ENCODE measurements at regions not wholly inside any gene's neighbourhood (a gene's known extent, or its start where the extent isn't known, plus 50 kb on each side); places are given as distances from the start of the nearest gene placed in this dataset.
A peak's percentile ranks its signal among the peaks of the same experiment; 100 is the strongest.

- Histone ChIP-seq H3K9me3 (no peaks in the 10 kb centered on the region), H3K27me3 (no peaks in the 10 kb centered on the region), H3K27ac (no peak overlapping the region), H3K36me3 (no peaks in the 10 kb centered on the region), H3K4me3 (no peak overlapping the region), H3K4me1 (no peaks in the 10 kb centered on the region)
- intact Hi-C loops (cut with DNase I; ENCODE audit: low total_unique reads), result no loop called here
- DNase-seq, result peak in 1 of 2 donors; percentile 53
- TF ChIP-seq CTCF (IDR thresholded peaks at IDR 0.05) (no peak), POLR2A (IDR thresholded peaks at IDR 0.05) (no peak), EP300 (IDR thresholded peaks at IDR 0.05) (no peak), POLR2AphosphoS5 (IDR thresholded peaks at IDR 0.05) (no peak)
- 42 to 63% (median 48%) methylated on average over 2 of the region's 2 CpGs for WGBS, 5 donors
Measured at GRCh38 chr12:89960607-89961394, 252.2 kb upstream of the ATP2B1 start.

- H3K4me1 ChIP-seq, result no peaks in the 10 kb centered on the region
- DNase-seq, result no peak
- TF ChIP-seq POLR2AphosphoS5 (IDR thresholded peaks at IDR 0.05) (no peak), CTCF (IDR thresholded peaks at IDR 0.05) (no peak), EP300 (IDR thresholded peaks at IDR 0.05) (no peak), POLR2A (IDR thresholded peaks at IDR 0.05) (no peak)
- 46 to 72% (median 60%) methylated on average over 2 of the region's 2 CpGs for WGBS, 5 donors
- intact Hi-C loops (cut with DNase I; ENCODE audit: low total_unique reads), result no loop called here
- H3K4me3 ChIP-seq, result no peak overlapping the region
- H3K27ac ChIP-seq, result no peak overlapping the region
- no peaks in the 10 kb centered on the region for H3K9me3 ChIP-seq
- H3K27me3 ChIP-seq, result no peaks in the 10 kb centered on the region
- no peaks in the 10 kb centered on the region for H3K36me3 ChIP-seq
Measured at GRCh38 chr12:89960011-89960507, 251.4 kb upstream of the ATP2B1 start.

GRCh38 chr12:89959179-89959578, 250.5 kb upstream of the ATP2B1 start:
- H3K4me3 ChIP-seq, result no peak overlapping the region

GRCh38 chr12:89954259-89954658, 245.6 kb upstream of the ATP2B1 start:
- no peak overlapping the region for H3K4me3 ChIP-seq
- H3K9me3 ChIP-seq, result no peaks in the 10 kb centered on the region
- H3K27me3 ChIP-seq, result no peaks in the 10 kb centered on the region
- no peaks in the 10 kb centered on the region for H3K36me3 ChIP-seq
- no peak for DNase-seq
- TF ChIP-seq CTCF (IDR thresholded peaks at IDR 0.05) (no peak), POLR2A (IDR thresholded peaks at IDR 0.05) (no peak), POLR2AphosphoS5 (IDR thresholded peaks at IDR 0.05) (no peak), EP300 (IDR thresholded peaks at IDR 0.05) (no peak)
- H3K4me1 ChIP-seq, result peaks cover 0 to 15% (median 5%) of the 10 kb centered on the region in 4 donors
- no peak overlapping the region for H3K27ac ChIP-seq
- intact Hi-C loops (cut with DNase I; ENCODE audit: low total_unique reads), result no loop called here
- 92 to 98% (median 94%) methylated on average over 3 of the region's 3 CpGs for WGBS, 5 donors

More at GRCh38 chr12:89959179-89959578, 250.5 kb upstream of the ATP2B1 start:
- H3K27me3 ChIP-seq, result no peaks in the 10 kb centered on the region
- H3K27ac ChIP-seq, result no peak overlapping the region
- intact Hi-C loops (cut with DNase I; ENCODE audit: low total_unique reads), result no loop called here
- TF ChIP-seq CTCF (IDR thresholded peaks at IDR 0.05) (no peak), EP300 (IDR thresholded peaks at IDR 0.05) (no peak), POLR2A (IDR thresholded peaks at IDR 0.05) (no peak), POLR2AphosphoS5 (IDR thresholded peaks at IDR 0.05) (no peak)
- H3K4me1 ChIP-seq, result no peaks in the 10 kb centered on the region
- no peaks in the 10 kb centered on the region for H3K9me3 ChIP-seq
- WGBS, 5 donors, result 85 to 100% (median 88%) methylated on average over 1 of the region's 1 CpG
- DNase-seq, result no peak
- H3K36me3 ChIP-seq, result no peaks in the 10 kb centered on the region

Measured in stomach (tissue), 8 donors.